VCaP (cell line): ENCODE measurements at regions not wholly inside any gene's neighbourhood (a gene's known extent, or its start where the extent isn't known, plus 50 kb on each side); places are given as distances from the start of the nearest gene placed in this dataset.
"Not testable (repeated sequence)": the region's sequence is repeated elsewhere in the genome, so short reads cannot be mapped to it uniquely, and the experiment has no call there.

Experiments
- H3K27ac ChIP-seq: fragments of 450-650 bp; 2 replicates; pipeline ENCODE4 v1.5.1; 2017
- TF ChIP-seq, protein P1 (sequence below): fragments of 450-650 bp; conservative IDR thresholded peaks from 2 replicates; pipeline ENCODE4 v1.5.1; 2017; ENCODE audit warnings: mild to moderate bottlenecking, moderate library complexity

DNA sequence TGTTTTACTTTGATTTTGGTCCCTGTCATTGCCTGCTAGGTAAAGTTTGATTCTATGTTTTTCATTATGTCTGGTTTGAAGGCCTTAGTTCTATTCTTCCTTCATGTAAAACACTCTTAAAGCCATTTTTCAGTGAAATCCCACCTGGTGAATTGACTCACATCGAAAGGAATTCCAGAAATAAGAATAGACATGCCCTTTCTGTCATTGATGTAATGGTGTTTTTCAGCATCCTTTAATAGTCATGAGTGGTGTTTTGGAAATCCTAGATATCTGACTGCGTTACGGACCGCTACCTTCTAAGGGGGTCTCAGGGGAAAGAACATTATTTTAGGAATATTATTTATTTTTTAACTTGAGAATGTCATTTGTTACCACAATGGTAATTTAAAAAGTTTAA lies 104.5 kb upstream of the ZEB2 start:
- no peak overlapping the region for H3K27ac ChIP-seq
- TF ChIP-seq, protein P1, sequence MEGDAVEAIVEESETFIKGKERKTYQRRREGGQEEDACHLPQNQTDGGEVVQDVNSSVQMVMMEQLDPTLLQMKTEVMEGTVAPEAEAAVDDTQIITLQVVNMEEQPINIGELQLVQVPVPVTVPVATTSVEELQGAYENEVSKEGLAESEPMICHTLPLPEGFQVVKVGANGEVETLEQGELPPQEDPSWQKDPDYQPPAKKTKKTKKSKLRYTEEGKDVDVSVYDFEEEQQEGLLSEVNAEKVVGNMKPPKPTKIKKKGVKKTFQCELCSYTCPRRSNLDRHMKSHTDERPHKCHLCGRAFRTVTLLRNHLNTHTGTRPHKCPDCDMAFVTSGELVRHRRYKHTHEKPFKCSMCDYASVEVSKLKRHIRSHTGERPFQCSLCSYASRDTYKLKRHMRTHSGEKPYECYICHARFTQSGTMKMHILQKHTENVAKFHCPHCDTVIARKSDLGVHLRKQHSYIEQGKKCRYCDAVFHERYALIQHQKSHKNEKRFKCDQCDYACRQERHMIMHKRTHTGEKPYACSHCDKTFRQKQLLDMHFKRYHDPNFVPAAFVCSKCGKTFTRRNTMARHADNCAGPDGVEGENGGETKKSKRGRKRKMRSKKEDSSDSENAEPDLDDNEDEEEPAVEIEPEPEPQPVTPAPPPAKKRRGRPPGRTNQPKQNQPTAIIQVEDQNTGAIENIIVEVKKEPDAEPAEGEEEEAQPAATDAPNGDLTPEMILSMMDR: no peak

GRCh38 chr2:144622373-144622772 lies 102.5 kb upstream of the ZEB2 start:
- not testable (repeated sequence) for H3K27ac ChIP-seq

DNA sequence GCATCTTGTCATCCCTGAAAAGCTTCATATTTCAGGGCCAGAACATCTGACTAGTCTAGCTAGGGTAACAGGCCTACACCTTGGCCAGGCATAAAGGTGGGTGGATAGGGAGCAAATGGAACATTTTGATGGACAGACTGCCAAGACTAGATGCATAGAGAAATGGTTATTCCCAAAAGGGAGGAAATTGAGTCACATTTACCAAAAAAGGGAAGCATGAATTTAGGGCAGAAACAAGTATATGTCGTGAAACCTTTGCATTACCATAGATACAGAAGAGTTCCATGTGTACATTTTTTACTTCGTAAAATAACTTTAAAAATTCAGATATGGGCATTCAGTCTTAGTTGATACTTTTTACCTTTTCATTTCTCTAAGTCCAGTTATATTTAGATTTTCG lies 101.3 kb upstream of the ZEB2 start:
- TF ChIP-seq, protein P1: no peak
- H3K27ac ChIP-seq: no peak overlapping the region

DNA sequence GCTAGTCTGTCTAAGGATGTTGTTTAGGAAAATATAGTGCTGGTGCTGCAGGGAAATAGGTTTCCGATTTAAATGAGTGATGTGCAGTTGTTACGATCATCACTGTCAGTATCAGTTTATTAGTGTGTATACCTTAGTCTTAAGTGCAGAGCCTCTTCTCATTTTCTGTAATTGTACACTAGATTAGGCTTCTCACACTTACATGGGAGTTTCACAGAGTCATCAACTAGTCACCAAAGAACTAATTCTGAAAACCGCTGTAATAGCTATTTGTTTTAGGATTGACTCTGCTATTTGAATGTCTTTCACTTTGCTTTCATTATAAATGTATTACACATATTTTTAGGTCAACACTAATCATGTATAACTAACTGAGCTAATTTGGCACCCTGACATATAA lies 99.8 kb upstream of the ZEB2 start:
- no peak overlapping the region for H3K27ac ChIP-seq

GRCh38 chr2:144617171-144617570 lies 97.3 kb upstream of the ZEB2 start:
- H3K27ac ChIP-seq: not testable (repeated sequence)

More for the DNA sequence above, 99.8 kb upstream of the ZEB2 start:
- TF ChIP-seq, protein P1: no peak

GRCh38 chr2:144615866-144616565 lies 96.1 kb upstream of the ZEB2 start:
- TF ChIP-seq, protein P1: no peak
- no peak overlapping the region for H3K27ac ChIP-seq

DNA sequence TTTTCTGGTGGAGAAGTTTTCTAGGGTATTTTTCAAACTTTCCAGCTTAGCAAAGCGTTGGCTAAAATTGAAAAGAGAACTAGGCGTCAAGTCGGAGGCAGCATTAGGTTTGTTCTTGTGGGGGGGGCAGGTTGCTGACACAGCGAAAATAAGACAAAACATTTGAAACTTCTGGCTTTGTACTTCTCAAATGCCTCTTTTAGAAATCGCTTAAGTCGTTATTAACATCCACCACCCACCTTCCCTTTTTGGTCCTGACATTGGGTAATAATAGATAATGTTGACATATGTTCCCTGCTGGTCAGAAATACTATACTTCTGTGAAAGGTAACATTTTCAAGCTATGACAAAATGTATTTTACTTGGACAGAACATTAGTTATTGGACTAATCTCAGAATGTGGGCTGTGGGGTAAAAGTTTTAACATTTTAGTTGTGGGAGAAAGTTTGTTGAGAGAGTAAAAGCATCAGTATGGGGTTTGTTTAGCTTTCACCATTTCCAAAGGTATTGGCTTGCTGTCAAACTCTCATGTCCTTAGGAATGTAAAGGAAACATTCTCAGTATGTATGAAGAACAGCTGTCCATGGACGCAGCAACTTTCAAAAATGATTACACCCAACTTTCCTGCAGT lies 88.1 kb upstream of the ZEB2 start:
- no peak overlapping the region for H3K27ac ChIP-seq
- TF ChIP-seq, protein P1: no peak

- no peak overlapping the region for H3K27ac ChIP-seq
- TF ChIP-seq, protein P1: no peak
These were observed 87.2 kb upstream of the ZEB2 start for GRCh38 chr2:144607099-144607498.
